ENCODE measurements at regions not wholly inside any gene's neighbourhood (a gene's known extent, or its start where the extent isn't known, plus 50 kb on each side); places are given as distances from the start of the nearest gene placed in this dataset.

DNA sequence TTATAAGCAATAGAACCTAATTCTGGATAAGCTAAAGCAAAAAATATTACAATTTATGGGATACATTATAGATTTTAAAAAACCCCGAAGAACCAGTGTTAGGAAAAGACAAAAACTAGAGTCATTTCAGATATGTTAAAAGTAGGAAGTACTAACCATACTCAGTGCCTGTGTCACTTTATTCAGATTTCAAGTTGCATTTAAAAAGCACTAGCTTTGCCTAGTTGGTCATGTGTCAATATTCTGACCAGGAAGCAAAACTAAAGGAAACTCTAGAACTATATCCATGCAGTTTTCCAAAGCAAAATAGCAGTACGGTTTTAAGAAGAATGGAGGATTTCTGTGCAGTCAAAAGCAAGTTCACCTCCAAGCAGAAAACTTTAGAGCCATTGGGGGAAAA, 88.4 kb downstream of the RAP2B start:
- H3K9me3 Mint-ChIP-seq: peaks cover 9% of the 10 kb centered on the region
- no peaks in the 10 kb centered on the region for H3K27me3 Mint-ChIP-seq (ENCODE audit: low read depth)
- H3K4me3 Mint-ChIP-seq: no peak overlapping the region
- no peaks in the 10 kb centered on the region for H3K36me3 Mint-ChIP-seq (ENCODE audit: insufficient read depth)
- ATAC-seq (no peak), DNase-seq (no peak)
- H3K4me1 Mint-ChIP-seq (ENCODE audit: low read depth): peaks cover 27% of the 10 kb centered on the region

DNA sequence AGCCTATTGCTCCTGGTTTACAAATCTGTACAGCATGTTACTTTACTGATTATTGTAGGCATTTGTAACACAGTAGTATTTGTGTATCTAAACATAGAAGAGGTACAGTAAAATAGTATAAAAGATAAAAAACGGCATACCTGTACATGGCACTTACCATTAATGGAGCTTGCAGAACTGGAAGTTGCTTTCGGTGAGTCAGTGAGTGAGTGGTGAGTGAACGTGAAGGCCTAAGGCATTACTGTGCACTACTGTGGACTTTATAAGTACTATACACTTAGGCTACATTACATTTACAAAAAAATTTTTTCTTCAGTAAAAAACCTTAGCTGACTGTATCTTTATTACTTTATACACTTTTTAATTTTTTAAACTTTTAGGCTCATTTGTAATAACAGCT, 90.9 kb downstream of the RAP2B start:
- H3K27me3 Mint-ChIP-seq (ENCODE audit: low read depth): no peaks in the 10 kb centered on the region
- no peak for ATAC-seq
- H3K4me3 Mint-ChIP-seq: no peak overlapping the region
- H3K4me1 Mint-ChIP-seq (ENCODE audit: low read depth): peaks cover 25% of the 10 kb centered on the region
- peaks cover 6% of the 10 kb centered on the region for H3K9me3 Mint-ChIP-seq
- H3K36me3 Mint-ChIP-seq (ENCODE audit: insufficient read depth): no peaks in the 10 kb centered on the region
- no peak for DNase-seq

GRCh38 chr3:153254361-153254760, 92.3 kb downstream of the RAP2B start:
- Mint-ChIP-seq H3K9me3 (peaks cover 6% of the 10 kb centered on the region), H3K27me3 (ENCODE audit: low read depth) (no peaks in the 10 kb centered on the region), H3K4me3 (no peak overlapping the region), H3K4me1 (ENCODE audit: low read depth) (peaks cover 20% of the 10 kb centered on the region), H3K36me3 (ENCODE audit: insufficient read depth) (no peaks in the 10 kb centered on the region)
- no peak for DNase-seq
- ATAC-seq: no peak

GRCh38 chr3:153257673-153258351, 95.8 kb downstream of the RAP2B start:
- Mint-ChIP-seq H3K4me3 (no peak overlapping the region), H3K36me3 (ENCODE audit: insufficient read depth) (no peaks in the 10 kb centered on the region), H3K9me3 (no peaks in the 10 kb centered on the region), H3K27me3 (ENCODE audit: low read depth) (no peaks in the 10 kb centered on the region), H3K4me1 (ENCODE audit: low read depth) (peaks cover 17% of the 10 kb centered on the region)
- ATAC-seq: no peak
- DNase-seq: no peak

GRCh38 chr3:153259956-153260355, 97.9 kb downstream of the RAP2B start:
- Mint-ChIP-seq H3K9me3 (no peaks in the 10 kb centered on the region), H3K4me3 (no peak overlapping the region), H3K27me3 (ENCODE audit: low read depth) (no peaks in the 10 kb centered on the region), H3K4me1 (ENCODE audit: low read depth) (peaks cover 17% of the 10 kb centered on the region), H3K36me3 (ENCODE audit: insufficient read depth) (no peaks in the 10 kb centered on the region)
- ATAC-seq (no peak), DNase-seq (no peak)

GRCh38 chr3:153260681-153261080, 98.7 kb downstream of the RAP2B start:
- Mint-ChIP-seq H3K4me3 (no peak overlapping the region), H3K9me3 (peaks cover 2% of the 10 kb centered on the region), H3K4me1 (ENCODE audit: low read depth) (peaks cover 17% of the 10 kb centered on the region), H3K36me3 (ENCODE audit: insufficient read depth) (no peaks in the 10 kb centered on the region), H3K27me3 (ENCODE audit: low read depth) (no peaks in the 10 kb centered on the region)
- no peak for DNase-seq
- ATAC-seq: no peak

- H3K9me3 Mint-ChIP-seq: peaks cover 6% of the 10 kb centered on the region
- no peaks in the 10 kb centered on the region for H3K27me3 Mint-ChIP-seq (ENCODE audit: low read depth)
- H3K36me3 Mint-ChIP-seq (ENCODE audit: insufficient read depth): no peaks in the 10 kb centered on the region
- H3K4me3 Mint-ChIP-seq: no peak overlapping the region
- DNase-seq: no peak
- no peak for ATAC-seq
- H3K4me1 Mint-ChIP-seq (ENCODE audit: low read depth): peaks cover 5% of the 10 kb centered on the region
Observed at GRCh38 chr3:153266619-153267018, 104.6 kb downstream of the RAP2B start.

- Mint-ChIP-seq H3K4me1 (ENCODE audit: low read depth) (peaks cover 18% of the 10 kb centered on the region), H3K36me3 (ENCODE audit: insufficient read depth) (no peaks in the 10 kb centered on the region), H3K4me3 (no peak overlapping the region), H3K9me3 (peaks cover 6% of the 10 kb centered on the region), H3K27me3 (ENCODE audit: low read depth) (no peaks in the 10 kb centered on the region)
- DNase-seq (no peak), ATAC-seq (no peak)
Observed at GRCh38 chr3:153268564-153269279, 106.7 kb downstream of the RAP2B start.

DNA sequence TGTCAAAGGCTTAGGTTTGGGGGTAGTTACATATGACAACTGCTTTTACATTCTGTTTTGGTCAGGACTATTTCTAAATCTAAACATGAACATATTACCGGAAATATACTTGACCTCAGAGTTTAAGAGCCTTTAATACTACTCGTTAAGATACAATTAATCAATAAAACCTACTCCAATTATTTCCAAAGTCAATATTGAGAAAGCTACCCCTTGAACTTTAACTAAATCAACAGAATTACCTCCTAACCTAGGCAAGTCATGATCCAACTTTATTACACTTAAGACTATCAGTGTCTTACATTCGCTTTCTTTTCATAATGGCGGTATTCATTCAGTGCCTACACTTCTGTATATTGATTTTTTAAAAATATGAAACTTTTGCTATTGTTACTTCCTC, 107.7 kb downstream of the RAP2B start:
- ATAC-seq: no peak
- H3K4me1 Mint-ChIP-seq (ENCODE audit: low read depth): peaks cover 18% of the 10 kb centered on the region
- H3K27me3 Mint-ChIP-seq (ENCODE audit: low read depth): no peaks in the 10 kb centered on the region
- no peak for DNase-seq
- peaks cover 6% of the 10 kb centered on the region for H3K9me3 Mint-ChIP-seq
- H3K36me3 Mint-ChIP-seq (ENCODE audit: insufficient read depth): no peaks in the 10 kb centered on the region
- H3K4me3 Mint-ChIP-seq: no peak overlapping the region

GRCh38 chr3:153273217-153273616, 111.2 kb downstream of the RAP2B start:
- ATAC-seq (no peak), DNase-seq (no peak)
- Mint-ChIP-seq H3K4me1 (ENCODE audit: low read depth) (peaks cover 18% of the 10 kb centered on the region), H3K36me3 (ENCODE audit: insufficient read depth) (no peaks in the 10 kb centered on the region), H3K27me3 (ENCODE audit: low read depth) (no peaks in the 10 kb centered on the region), H3K4me3 (no peak overlapping the region), H3K9me3 (no peaks in the 10 kb centered on the region)

- ATAC-seq: no peak
- H3K27me3 Mint-ChIP-seq (ENCODE audit: low read depth): no peaks in the 10 kb centered on the region
- no peak for DNase-seq
- no peaks in the 10 kb centered on the region for H3K36me3 Mint-ChIP-seq (ENCODE audit: insufficient read depth)
- no peaks in the 10 kb centered on the region for H3K9me3 Mint-ChIP-seq
- peaks cover 18% of the 10 kb centered on the region for H3K4me1 Mint-ChIP-seq (ENCODE audit: low read depth)
- H3K4me3 Mint-ChIP-seq: no peak overlapping the region
Observed at GRCh38 chr3:153273767-153274435, 111.9 kb downstream of the RAP2B start.

GRCh38 chr3:153274561-153274960, 112.5 kb downstream of the RAP2B start:
- H3K4me3 Mint-ChIP-seq: no peak overlapping the region
- no peak for ATAC-seq
- no peaks in the 10 kb centered on the region for H3K27me3 Mint-ChIP-seq (ENCODE audit: low read depth)
- peaks cover 18% of the 10 kb centered on the region for H3K4me1 Mint-ChIP-seq (ENCODE audit: low read depth)
- no peaks in the 10 kb centered on the region for H3K36me3 Mint-ChIP-seq (ENCODE audit: insufficient read depth)
- H3K9me3 Mint-ChIP-seq: no peaks in the 10 kb centered on the region
- no peak for DNase-seq

DNA sequence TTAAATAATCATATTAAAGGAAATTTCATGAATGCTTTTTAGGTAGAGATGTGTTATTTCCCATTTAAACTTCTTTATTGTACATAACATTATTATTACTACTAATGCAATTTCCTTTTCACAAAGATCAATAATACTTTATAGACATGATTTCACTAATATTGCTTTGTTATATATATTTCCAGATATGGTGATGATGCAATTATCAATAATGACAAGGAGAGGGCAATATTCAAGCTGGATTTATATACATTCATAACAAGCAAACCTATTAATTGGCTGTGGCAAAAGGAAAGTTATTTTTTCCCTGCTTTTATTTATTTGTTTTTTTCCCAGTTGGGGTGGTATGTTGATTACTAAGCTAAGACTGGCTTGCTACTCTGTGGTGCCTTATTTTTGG, 113.5 kb downstream of the RAP2B start:
- no peak overlapping the region for H3K4me3 Mint-ChIP-seq
- DNase-seq: no peak
- H3K9me3 Mint-ChIP-seq: no peaks in the 10 kb centered on the region
- no peaks in the 10 kb centered on the region for H3K27me3 Mint-ChIP-seq (ENCODE audit: low read depth)
- H3K36me3 Mint-ChIP-seq (ENCODE audit: insufficient read depth): no peaks in the 10 kb centered on the region
- peaks cover 17% of the 10 kb centered on the region for H3K4me1 Mint-ChIP-seq (ENCODE audit: low read depth)
- no peak for ATAC-seq

GRCh38 chr3:153277029-153277428, 115.0 kb downstream of the RAP2B start:
- H3K9me3 Mint-ChIP-seq: no peaks in the 10 kb centered on the region
- H3K4me3 Mint-ChIP-seq: no peak overlapping the region
- DNase-seq: no peak
- H3K4me1 Mint-ChIP-seq (ENCODE audit: low read depth): peaks cover 12% of the 10 kb centered on the region
- no peak for ATAC-seq
- H3K27me3 Mint-ChIP-seq (ENCODE audit: low read depth): no peaks in the 10 kb centered on the region
- H3K36me3 Mint-ChIP-seq (ENCODE audit: insufficient read depth): no peaks in the 10 kb centered on the region

Measured in activated T-cell treated with anti-CD3 and anti-CD28 coated beads, Interleukin-2, amount 50 U/mL, for 4 hours (primary cell).